Endothelial cell of umbilical vein (primary cell): ENCODE measurements at regions not wholly inside any gene's neighbourhood (a gene's known extent, or its start where the extent isn't known, plus 50 kb on each side); places are given as distances from the start of the nearest gene placed in this dataset.

ENCODE experiments used
- BruUV-seq: library from RNA; stranded (reverse); fragments of 400-500 nt; replicated peaks from 2 replicates; lab custom pipeline; 2021; lab: Mats Ljungman, UMichigan
- CTCF ChIA-PET: fragments of 300-600, 350-600 bp; sonication (Branson Sonifier 250); formaldehyde crosslinking; loops from one replicate; lab custom pipeline; 2021; ENCODE audit warnings: antibody characterized with exemption, inconsistent platforms; lab: Charles Lee
- POLR2A ChIA-PET: fragments of 300-600, 350-600 bp; sonication (Branson Sonifier 250); formaldehyde crosslinking; loops from one replicate; lab custom pipeline; 2021; ENCODE audit warnings: antibody characterized with exemption, inconsistent platforms; lab: Charles Lee
- DNase-seq: peaks from one replicate; pipeline ENCODE4 v3.0.0-alpha.2; 2011; ENCODE audit warnings: low read depth, low spot score
- FAIRE-seq: peaks from 2 replicates; lab custom pipeline; 2011; peaks lifted over from hg19 to GRCh38; lab: Jason Lieb, UNC
- H2AFZ ChIP-seq: 2 replicates; pipeline ENCODE4 v1.6.0; 2012; ENCODE audit warnings: low read depth, low read length, control low read depth, inconsistent platforms
- H3K27ac ChIP-seq: 2 replicates; pipeline ENCODE4 v1.5.1; 2011; ENCODE audit warnings: low read depth, mild to moderate bottlenecking, control low read depth, low read length, moderate library complexity; ENCODE audit not compliant: insufficient read depth
- H3K27me3 ChIP-seq, 2 experiments: 2 replicates each; pipeline versions ENCODE4 v1.6.0 to v1.6.1; 2011; ENCODE audit warnings: low read length in 2 of 2, mixed read lengths in 1 of 2; ENCODE audit not compliant: control insufficient read depth in 2 of 2, insufficient read depth in 2 of 2
- H3K36me3 ChIP-seq, 2 experiments: 2 replicates in 1 of 2; 3 replicates in 1 of 2; pipeline ENCODE4 v1.5.1; 2011; ENCODE audit warnings: low read length in 2 of 2, mild to moderate bottlenecking in 1 of 2, moderate library complexity in 1 of 2; ENCODE audit not compliant: control insufficient read depth in 2 of 2, insufficient read depth in 2 of 2; ENCODE audit errors: extremely low read depth in 1 of 2
- H3K4me1 ChIP-seq: 3 replicates; pipeline ENCODE4 v1.5.1; 2011; ENCODE audit warnings: mild to moderate bottlenecking, low read length; ENCODE audit not compliant: control insufficient read depth, insufficient read depth; ENCODE audit errors: extremely low read depth
- H3K4me2 ChIP-seq: 2 replicates; pipeline ENCODE4 v1.6.1; 2011; ENCODE audit warnings: low read length, control low read depth, mixed read lengths; ENCODE audit not compliant: insufficient read depth
- H3K4me3 ChIP-seq, 3 experiments: fragments of 200-600 bp in 1 of 3; sonication (generic), shearing (Covaris generic) in 1 of 3; replicated peaks in 1 of 3; 2 replicates each; pipeline ENCODE4 v1.5.1; 2011 to 2016; ENCODE audit warnings: control low read depth in 3 of 3, low read length in 3 of 3, mild to moderate bottlenecking in 2 of 3, inconsistent platforms in 1 of 3, low read depth in 1 of 3, moderate library complexity in 1 of 3; ENCODE audit not compliant: insufficient read depth in 1 of 3
- H3K79me2 ChIP-seq: 2 replicates; pipeline ENCODE4 v1.6.0; 2012; ENCODE audit warnings: low read length, inconsistent platforms; ENCODE audit not compliant: control insufficient read depth, insufficient read depth
- H3K9ac ChIP-seq: replicated peaks from 2 replicates; pipeline ENCODE3; 2011; ENCODE audit warnings: low read length, control low read depth; ENCODE audit not compliant: insufficient read depth; ENCODE audit errors: extremely low read depth
- H3K9me1 ChIP-seq: replicated peaks from 3 replicates; pipeline ENCODE4 v1.6.0; 2011; ENCODE audit warnings: mild to moderate bottlenecking, low read length; ENCODE audit not compliant: control insufficient read depth, insufficient read depth; ENCODE audit errors: extremely low read depth
- H3K9me3 ChIP-seq: replicated peaks from 2 replicates; pipeline ENCODE4 v1.5.1; 2012; ENCODE audit warnings: low read length, inconsistent platforms; ENCODE audit not compliant: control insufficient read depth, insufficient read depth
- H4K20me1 ChIP-seq: replicated peaks from 2 replicates; pipeline ENCODE3; 2011; ENCODE audit warnings: mild to moderate bottlenecking, low read length; ENCODE audit not compliant: control insufficient read depth, insufficient read depth; ENCODE audit errors: extremely low read depth
- EZH2 ChIP-seq: IDR thresholded peaks from 2 replicates; pipeline ENCODE4 v1.6.1; 2012; ENCODE audit warnings: borderline replicate concordance, low read depth, mild to moderate bottlenecking, moderate library complexity, low read length, inconsistent platforms; ENCODE audit not compliant: severe bottlenecking
- GATA2 ChIP-seq: IDR thresholded peaks from 2 replicates; pipeline ENCODE4 v1.7.0; 2011; ENCODE audit warnings: low read depth, mild to moderate bottlenecking, moderate library complexity, mixed read lengths, low read length; ENCODE audit not compliant: insufficient read length, insufficient read depth
- JUN ChIP-seq: IDR thresholded peaks from 2 replicates; pipeline ENCODE4 v1.6.1; 2011; ENCODE audit warnings: borderline replicate concordance, low read depth; ENCODE audit not compliant: insufficient read length, insufficient read depth
- MYC ChIP-seq: IDR thresholded peaks from one replicate; pipeline ENCODE4 v1.6.1; 2011; ENCODE audit warnings: mild to moderate bottlenecking, low read depth, low read length
- POLR2AphosphoS5 ChIP-seq: IDR thresholded peaks from 2 replicates; pipeline ENCODE4 v1.6.1; 2012; ENCODE audit warnings: low read depth, mild to moderate bottlenecking, control low read depth, low read length, moderate library complexity; ENCODE audit not compliant: insufficient read depth
- dilution Hi-C: fragments of 300-500 bp; cut with MboI; formaldehyde crosslinking; loops from one replicate; pipeline ENCODE4 v1.15.0; 2019; ENCODE audit warnings: low sequenced_read_pairs; ENCODE audit not compliant: extremely low pct_ligation_motif_present
- intact Hi-C: fragments of 100-400 bp; cut with micrococcal nuclease; formaldehyde crosslinking; loops from one replicate; pipeline ENCODE4 v1.10.0; 2022

- ChIA-PET POLR2A (interaction anchor here (0.5 kb wide), 1 partner anchor 83 kb away, joined by 4 read pairs; no protein-coding TSS in a partner anchor), CTCF (no interaction called here)
- intact Hi-C loops (loop anchor here (1.0 to 5.0 kb wide), 5 partner anchors 9 to 914 kb away; no protein-coding TSS in a partner anchor), dilution Hi-C loops (no loop called here)
- peak overlapping the region; percentile 24 for H3K4me2 ChIP-seq
- FAIRE-seq (peak; percentile 86), DNase-seq (peak; percentile 54)
- no peak overlapping the region for H3K27ac ChIP-seq
- no peak overlapping the region for H3K4me3 ChIP-seq
- no peaks in the 10 kb centered on the region for H3K27me3 ChIP-seq
- H3K79me2 ChIP-seq = no peaks in the 10 kb centered on the region
- peaks cover 12% of the 10 kb centered on the region for H3K4me1 ChIP-seq
- no peaks in the 10 kb centered on the region for H4K20me1 ChIP-seq
- H3K9ac ChIP-seq = no peak overlapping the region
- H3K36me3 ChIP-seq = no peaks in the 10 kb centered on the region
- no peak overlapping the region for H2AFZ ChIP-seq
- TF ChIP-seq GATA2 (peak; percentile 88), JUN (no peak), POLR2AphosphoS5 (no peak), MYC (no peak)
- no peaks in the 10 kb centered on the region for H3K9me3 ChIP-seq
- H3K9me1 ChIP-seq = no peaks in the 10 kb centered on the region
- BruUV-seq = no TSS peak
Measured at GRCh38 chr6:164331026-164331425, 916.5 kb downstream of the QKI start.

DNA sequence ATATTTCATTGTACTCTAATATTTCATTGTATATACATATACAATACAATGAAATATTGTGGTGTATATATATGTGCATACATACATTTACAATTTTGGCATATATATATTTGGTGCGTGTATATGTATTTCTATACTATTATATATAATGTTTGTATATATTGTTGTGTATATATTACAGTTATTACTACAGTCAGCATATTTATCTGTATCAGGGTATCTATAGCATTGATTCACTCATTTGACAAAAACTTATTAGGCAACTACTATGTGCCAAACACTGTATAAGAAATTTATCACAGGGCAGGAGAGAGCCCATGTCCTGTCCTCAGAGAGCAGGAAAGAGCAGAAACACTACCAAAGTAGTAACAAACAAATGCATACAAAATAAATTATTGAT lies 910.6 kb downstream of the QKI start:
- no peak for FAIRE-seq
- CTCF ChIA-PET = interaction anchor here (1.2 kb wide), 1 partner anchor 215 kb away, joined by 3 read pairs; no protein-coding TSS in a partner anchor

More for the DNA sequence above, 910.6 kb downstream of the QKI start:
- Histone ChIP-seq H3K36me3 (no peaks in the 10 kb centered on the region), H3K4me3 (no peak overlapping the region), H2AFZ (no peak overlapping the region), H3K9me3 (no peaks in the 10 kb centered on the region), H4K20me1 (no peaks in the 10 kb centered on the region), H3K79me2 (no peaks in the 10 kb centered on the region), H3K9ac (no peak overlapping the region), H3K9me1 (no peaks in the 10 kb centered on the region), H3K4me1 (peaks cover 22% of the 10 kb centered on the region), H3K27ac (no peak overlapping the region), H3K4me2 (no peak overlapping the region), H3K27me3 (no peaks in the 10 kb centered on the region)
- dilution Hi-C loops = no loop called here
- POLR2A ChIA-PET = no interaction called here
- intact Hi-C loops = loop anchor here (10.0 kb wide), 1 partner anchor 1250 kb away; no protein-coding TSS in a partner anchor
- no TSS peak for BruUV-seq
- TF ChIP-seq EZH2 (no peak), GATA2 (no peak)
- DNase-seq = no peak
